ENCODE measurements at regions not wholly inside any gene's neighbourhood (a gene's known extent, or its start where the extent isn't known, plus 50 kb on each side); places are given as distances from the start of the nearest gene placed in this dataset.
"Not testable (repeated sequence)": the region's sequence is repeated elsewhere in the genome, so short reads cannot be mapped to it uniquely, and the experiment has no call there.

- TF ChIP-seq CTCF (IDR thresholded peaks at IDR 0.05; ENCODE audit: low read depth, low read length) = no peak
- in situ Hi-C loops (cut with HindIII; ENCODE audit: low sequenced_read_pairs) = no loop called here
- no peak for DNase-seq (ENCODE audit: low read depth, low spot score)
- no peak overlapping the region for H3K4me3 ChIP-seq (ENCODE audit: low read depth, low read length)
Measured at GRCh38 chr2:5203134-5203755, 488.9 kb upstream of the SOX11 start.

- H3K4me3 ChIP-seq (ENCODE audit: low read depth, low read length); DNase-seq (ENCODE audit: low read depth, low spot score); in situ Hi-C loops (cut with HindIII; ENCODE audit: low sequenced_read_pairs): not testable (repeated sequence)
Measured at GRCh38 chr2:5206742-5207141, 485.4 kb upstream of the SOX11 start.

- TF ChIP-seq CTCF (IDR thresholded peaks at IDR 0.05; ENCODE audit: low read depth, low read length) = no peak
- DNase-seq (ENCODE audit: low read depth, low spot score) = no peak
- no peak overlapping the region for H3K4me3 ChIP-seq (ENCODE audit: low read depth, low read length)
- in situ Hi-C loops (cut with HindIII; ENCODE audit: low sequenced_read_pairs) = no loop called here
Measured at GRCh38 chr2:5215989-5216607, 476.1 kb upstream of the SOX11 start.

GRCh38 chr2:5227062-5227699, 465.0 kb upstream of the SOX11 start:
- no peak overlapping the region for H3K4me3 ChIP-seq (ENCODE audit: low read depth, low read length)
- DNase-seq (ENCODE audit: low read depth, low spot score) = peak; percentile 44
- TF ChIP-seq CTCF (IDR thresholded peaks at IDR 0.05; ENCODE audit: low read depth, low read length) = no peak
- in situ Hi-C loops (cut with HindIII; ENCODE audit: low sequenced_read_pairs) = no loop called here

- no peak overlapping the region for H3K4me3 ChIP-seq (ENCODE audit: low read depth, low read length)
- DNase-seq (ENCODE audit: low read depth, low spot score) = no peak
- no peak for TF ChIP-seq CTCF (IDR thresholded peaks at IDR 0.05; ENCODE audit: low read depth, low read length)
- in situ Hi-C loops (cut with HindIII; ENCODE audit: low sequenced_read_pairs) = no loop called here
Measured at GRCh38 chr2:5229574-5229973, 462.6 kb upstream of the SOX11 start.

- H3K4me3 ChIP-seq (ENCODE audit: low read depth, low read length) = no peak overlapping the region
- no peak for TF ChIP-seq CTCF (IDR thresholded peaks at IDR 0.05; ENCODE audit: low read depth, low read length)
- in situ Hi-C loops (cut with HindIII; ENCODE audit: low sequenced_read_pairs) = no loop called here
- no peak for DNase-seq (ENCODE audit: low read depth, low spot score)
Measured at GRCh38 chr2:5230444-5230843, 461.7 kb upstream of the SOX11 start.

- no peak overlapping the region for H3K4me3 ChIP-seq (ENCODE audit: low read depth, low read length)
- in situ Hi-C loops (cut with HindIII; ENCODE audit: low sequenced_read_pairs) = no loop called here
- DNase-seq (ENCODE audit: low read depth, low spot score) = no peak
- TF ChIP-seq CTCF (IDR thresholded peaks at IDR 0.05; ENCODE audit: low read depth, low read length) = no peak
Measured at GRCh38 chr2:5230855-5231254, 461.3 kb upstream of the SOX11 start.
